ENCODE measurements at regions not wholly inside any gene's neighbourhood (a gene's known extent, or its start where the extent isn't known, plus 50 kb on each side); places are given as distances from the start of the nearest gene placed in this dataset.

DNA sequence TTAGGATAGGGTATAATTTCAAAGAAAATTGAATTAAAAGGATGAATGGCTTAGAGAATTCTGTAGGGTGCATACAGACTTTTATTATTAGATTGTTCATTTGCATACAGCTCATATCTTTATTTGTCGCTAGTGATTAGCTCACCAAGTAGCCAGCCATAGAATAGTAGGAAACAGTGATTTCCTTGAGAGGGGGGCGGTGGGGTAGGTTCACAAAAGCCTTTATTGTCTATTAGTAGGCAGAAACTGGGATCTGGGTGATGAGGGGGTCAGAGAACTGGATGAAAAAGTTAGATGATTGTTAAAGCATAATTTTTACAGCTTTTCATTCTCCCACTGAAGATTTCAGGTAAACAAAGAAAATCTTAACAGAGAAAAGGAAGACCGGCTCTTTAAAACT is 77.6 kb upstream of the RAP2B start (continued):
- no peak for TF ChIP-seq SP1 (CRISPR knock-in tag; conservative IDR thresholded peaks at IDR 0.05)
- no peak for TF ChIP-seq GTF2I (CRISPR knock-in tag; conservative IDR thresholded peaks at IDR 0.05)

DNA sequence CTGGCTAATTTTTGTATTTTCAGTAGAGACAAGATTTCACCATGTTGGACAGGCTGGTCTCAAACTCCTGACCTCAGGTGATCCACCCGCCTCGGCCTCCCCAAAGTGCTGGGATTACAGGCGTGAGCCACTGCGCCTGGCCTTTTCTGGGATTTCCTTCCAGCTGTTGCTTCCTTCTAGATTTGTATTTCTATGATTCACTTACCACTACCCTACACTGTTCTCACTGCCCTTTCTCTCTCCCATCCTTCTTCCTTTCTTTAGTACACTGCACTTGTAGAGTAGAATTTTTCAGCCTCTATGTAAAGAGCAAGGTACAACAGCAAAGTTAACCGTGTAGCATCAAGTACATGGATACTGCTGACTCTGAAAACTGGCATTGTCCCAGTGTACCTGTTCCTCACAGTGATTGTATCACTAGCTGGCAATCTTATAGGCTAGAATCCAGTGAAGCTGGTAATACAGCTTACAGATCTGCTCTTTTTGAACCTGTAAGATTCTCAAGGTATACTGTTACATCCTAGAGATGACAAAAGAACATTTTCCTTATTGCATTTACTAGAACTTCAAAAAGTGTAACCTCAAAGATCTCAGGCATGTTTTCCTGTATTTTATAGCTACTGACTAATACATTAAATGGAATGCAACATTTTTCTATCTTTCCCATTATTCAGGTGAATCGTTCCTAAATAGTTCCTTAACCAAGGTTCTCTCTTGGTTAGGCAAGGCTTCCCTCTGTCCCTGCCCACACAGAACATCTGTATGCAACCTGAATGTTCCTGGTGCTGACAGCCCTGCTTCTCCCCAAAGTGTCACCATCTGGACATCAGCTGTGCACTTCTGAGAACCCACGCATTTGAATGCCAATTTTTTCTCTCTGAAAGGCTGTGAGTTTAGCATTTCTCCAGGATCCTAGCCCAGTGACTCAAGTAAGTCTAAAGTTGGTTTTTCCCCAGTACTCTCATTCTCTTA is 74.1 kb upstream of the RAP2B start:
- DNase-seq (ENCODE audit: low spot score) (no peak), ATAC-seq (no peak)
- H3K27ac Mint-ChIP-seq, result peak overlapping the region; percentile 80; the same call in 1 of the 2 replicates
- H3K4me3 Mint-ChIP-seq, result no peak overlapping the region
- ChIA-PET POLR2A (interaction anchor here (1.2 kb wide), 1 partner anchor 73 kb away, joined by 3 read pairs; no protein-coding TSS in a partner anchor), CTCF (no interaction called here)
- H3K36me3 Mint-ChIP-seq, result no peaks in the 10 kb centered on the region
- peaks cover 65% of the 10 kb centered on the region for H3K4me1 Mint-ChIP-seq
- TF ChIP-seq, protein P1, sequence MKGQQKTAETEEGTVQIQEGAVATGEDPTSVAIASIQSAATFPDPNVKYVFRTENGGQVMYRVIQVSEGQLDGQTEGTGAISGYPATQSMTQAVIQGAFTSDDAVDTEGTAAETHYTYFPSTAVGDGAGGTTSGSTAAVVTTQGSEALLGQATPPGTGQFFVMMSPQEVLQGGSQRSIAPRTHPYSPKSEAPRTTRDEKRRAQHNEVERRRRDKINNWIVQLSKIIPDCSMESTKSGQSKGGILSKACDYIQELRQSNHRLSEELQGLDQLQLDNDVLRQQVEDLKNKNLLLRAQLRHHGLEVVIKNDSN (CRISPR knock-in tag; IDR thresholded peaks at IDR 0.05), result no peak
- TF ChIP-seq HMGA2 (CRISPR knock-in tag; IDR thresholded peaks at IDR 0.05) (no peak), ETV6 (CRISPR knock-in tag; IDR thresholded peaks at IDR 0.05) (no peak), ATF1 (CRISPR knock-in tag; IDR thresholded peaks at IDR 0.05) (no peak), NFYB (CRISPR knock-in tag; conservative IDR thresholded peaks at IDR 0.05; ENCODE audit: low read depth) (no peak), CREM (CRISPR knock-in tag; IDR thresholded peaks at IDR 0.05) (no peak), MYBL2 (CRISPR knock-in tag; IDR thresholded peaks at IDR 0.05) (no peak), ZNF423 (CRISPR knock-in tag; IDR thresholded peaks at IDR 0.05) (no peak), ZNF138 (CRISPR knock-in tag; conservative IDR thresholded peaks at IDR 0.05) (no peak), ZNF396 (CRISPR knock-in tag; IDR thresholded peaks at IDR 0.05; ENCODE audit: borderline replicate concordance) (no peak), OVOL2 (CRISPR knock-in tag; IDR thresholded peaks at IDR 0.05; ENCODE audit: borderline replicate concordance) (no peak)
- TF ChIP-seq, protein P2, sequence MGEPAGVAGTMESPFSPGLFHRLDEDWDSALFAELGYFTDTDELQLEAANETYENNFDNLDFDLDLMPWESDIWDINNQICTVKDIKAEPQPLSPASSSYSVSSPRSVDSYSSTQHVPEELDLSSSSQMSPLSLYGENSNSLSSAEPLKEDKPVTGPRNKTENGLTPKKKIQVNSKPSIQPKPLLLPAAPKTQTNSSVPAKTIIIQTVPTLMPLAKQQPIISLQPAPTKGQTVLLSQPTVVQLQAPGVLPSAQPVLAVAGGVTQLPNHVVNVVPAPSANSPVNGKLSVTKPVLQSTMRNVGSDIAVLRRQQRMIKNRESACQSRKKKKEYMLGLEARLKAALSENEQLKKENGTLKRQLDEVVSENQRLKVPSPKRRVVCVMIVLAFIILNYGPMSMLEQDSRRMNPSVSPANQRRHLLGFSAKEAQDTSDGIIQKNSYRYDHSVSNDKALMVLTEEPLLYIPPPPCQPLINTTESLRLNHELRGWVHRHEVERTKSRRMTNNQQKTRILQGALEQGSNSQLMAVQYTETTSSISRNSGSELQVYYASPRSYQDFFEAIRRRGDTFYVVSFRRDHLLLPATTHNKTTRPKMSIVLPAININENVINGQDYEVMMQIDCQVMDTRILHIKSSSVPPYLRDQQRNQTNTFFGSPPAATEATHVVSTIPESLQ (CRISPR knock-in tag; IDR thresholded peaks at IDR 0.05), result no peak
- TF ChIP-seq, protein P3, sequence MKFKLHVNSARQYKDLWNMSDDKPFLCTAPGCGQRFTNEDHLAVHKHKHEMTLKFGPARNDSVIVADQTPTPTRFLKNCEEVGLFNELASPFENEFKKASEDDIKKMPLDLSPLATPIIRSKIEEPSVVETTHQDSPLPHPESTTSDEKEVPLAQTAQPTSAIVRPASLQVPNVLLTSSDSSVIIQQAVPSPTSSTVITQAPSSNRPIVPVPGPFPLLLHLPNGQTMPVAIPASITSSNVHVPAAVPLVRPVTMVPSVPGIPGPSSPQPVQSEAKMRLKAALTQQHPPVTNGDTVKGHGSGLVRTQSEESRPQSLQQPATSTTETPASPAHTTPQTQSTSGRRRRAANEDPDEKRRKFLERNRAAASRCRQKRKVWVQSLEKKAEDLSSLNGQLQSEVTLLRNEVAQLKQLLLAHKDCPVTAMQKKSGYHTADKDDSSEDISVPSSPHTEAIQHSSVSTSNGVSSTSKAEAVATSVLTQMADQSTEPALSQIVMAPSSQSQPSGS (CRISPR knock-in tag; IDR thresholded peaks at IDR 0.05; ENCODE audit: borderline replicate concordance, low read depth), result no peak
- TF ChIP-seq, protein P4, sequence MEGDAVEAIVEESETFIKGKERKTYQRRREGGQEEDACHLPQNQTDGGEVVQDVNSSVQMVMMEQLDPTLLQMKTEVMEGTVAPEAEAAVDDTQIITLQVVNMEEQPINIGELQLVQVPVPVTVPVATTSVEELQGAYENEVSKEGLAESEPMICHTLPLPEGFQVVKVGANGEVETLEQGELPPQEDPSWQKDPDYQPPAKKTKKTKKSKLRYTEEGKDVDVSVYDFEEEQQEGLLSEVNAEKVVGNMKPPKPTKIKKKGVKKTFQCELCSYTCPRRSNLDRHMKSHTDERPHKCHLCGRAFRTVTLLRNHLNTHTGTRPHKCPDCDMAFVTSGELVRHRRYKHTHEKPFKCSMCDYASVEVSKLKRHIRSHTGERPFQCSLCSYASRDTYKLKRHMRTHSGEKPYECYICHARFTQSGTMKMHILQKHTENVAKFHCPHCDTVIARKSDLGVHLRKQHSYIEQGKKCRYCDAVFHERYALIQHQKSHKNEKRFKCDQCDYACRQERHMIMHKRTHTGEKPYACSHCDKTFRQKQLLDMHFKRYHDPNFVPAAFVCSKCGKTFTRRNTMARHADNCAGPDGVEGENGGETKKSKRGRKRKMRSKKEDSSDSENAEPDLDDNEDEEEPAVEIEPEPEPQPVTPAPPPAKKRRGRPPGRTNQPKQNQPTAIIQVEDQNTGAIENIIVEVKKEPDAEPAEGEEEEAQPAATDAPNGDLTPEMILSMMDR (IDR thresholded peaks at IDR 0.05), result no peak
- TF ChIP-seq, protein P5, sequence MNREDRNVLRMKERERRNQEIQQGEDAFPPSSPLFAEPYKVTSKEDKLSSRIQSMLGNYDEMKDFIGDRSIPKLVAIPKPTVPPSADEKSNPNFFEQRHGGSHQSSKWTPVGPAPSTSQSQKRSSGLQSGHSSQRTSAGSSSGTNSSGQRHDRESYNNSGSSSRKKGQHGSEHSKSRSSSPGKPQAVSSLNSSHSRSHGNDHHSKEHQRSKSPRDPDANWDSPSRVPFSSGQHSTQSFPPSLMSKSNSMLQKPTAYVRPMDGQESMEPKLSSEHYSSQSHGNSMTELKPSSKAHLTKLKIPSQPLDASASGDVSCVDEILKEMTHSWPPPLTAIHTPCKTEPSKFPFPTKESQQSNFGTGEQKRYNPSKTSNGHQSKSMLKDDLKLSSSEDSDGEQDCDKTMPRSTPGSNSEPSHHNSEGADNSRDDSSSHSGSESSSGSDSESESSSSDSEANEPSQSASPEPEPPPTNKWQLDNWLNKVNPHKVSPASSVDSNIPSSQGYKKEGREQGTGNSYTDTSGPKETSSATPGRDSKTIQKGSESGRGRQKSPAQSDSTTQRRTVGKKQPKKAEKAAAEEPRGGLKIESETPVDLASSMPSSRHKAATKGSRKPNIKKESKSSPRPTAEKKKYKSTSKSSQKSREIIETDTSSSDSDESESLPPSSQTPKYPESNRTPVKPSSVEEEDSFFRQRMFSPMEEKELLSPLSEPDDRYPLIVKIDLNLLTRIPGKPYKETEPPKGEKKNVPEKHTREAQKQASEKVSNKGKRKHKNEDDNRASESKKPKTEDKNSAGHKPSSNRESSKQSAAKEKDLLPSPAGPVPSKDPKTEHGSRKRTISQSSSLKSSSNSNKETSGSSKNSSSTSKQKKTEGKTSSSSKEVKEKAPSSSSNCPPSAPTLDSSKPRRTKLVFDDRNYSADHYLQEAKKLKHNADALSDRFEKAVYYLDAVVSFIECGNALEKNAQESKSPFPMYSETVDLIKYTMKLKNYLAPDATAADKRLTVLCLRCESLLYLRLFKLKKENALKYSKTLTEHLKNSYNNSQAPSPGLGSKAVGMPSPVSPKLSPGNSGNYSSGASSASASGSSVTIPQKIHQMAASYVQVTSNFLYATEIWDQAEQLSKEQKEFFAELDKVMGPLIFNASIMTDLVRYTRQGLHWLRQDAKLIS (CRISPR knock-in tag; IDR thresholded peaks at IDR 0.05; ENCODE audit: borderline replicate concordance), result no peak
- TF ChIP-seq, protein P6, sequence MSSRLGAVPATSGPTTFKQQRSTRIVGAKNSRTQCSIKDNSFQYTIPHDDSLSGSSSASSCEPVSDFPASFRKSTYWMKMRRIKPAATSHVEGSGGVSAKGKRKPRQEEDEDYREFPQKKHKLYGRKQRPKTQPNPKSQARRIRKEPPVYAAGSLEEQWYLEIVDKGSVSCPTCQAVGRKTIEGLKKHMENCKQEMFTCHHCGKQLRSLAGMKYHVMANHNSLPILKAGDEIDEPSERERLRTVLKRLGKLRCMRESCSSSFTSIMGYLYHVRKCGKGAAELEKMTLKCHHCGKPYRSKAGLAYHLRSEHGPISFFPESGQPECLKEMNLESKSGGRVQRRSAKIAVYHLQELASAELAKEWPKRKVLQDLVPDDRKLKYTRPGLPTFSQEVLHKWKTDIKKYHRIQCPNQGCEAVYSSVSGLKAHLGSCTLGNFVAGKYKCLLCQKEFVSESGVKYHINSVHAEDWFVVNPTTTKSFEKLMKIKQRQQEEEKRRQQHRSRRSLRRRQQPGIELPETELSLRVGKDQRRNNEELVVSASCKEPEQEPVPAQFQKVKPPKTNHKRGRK (CRISPR knock-in tag; IDR thresholded peaks at IDR 0.05; ENCODE audit: borderline replicate concordance), result no peak
- TF ChIP-seq, protein P7, sequence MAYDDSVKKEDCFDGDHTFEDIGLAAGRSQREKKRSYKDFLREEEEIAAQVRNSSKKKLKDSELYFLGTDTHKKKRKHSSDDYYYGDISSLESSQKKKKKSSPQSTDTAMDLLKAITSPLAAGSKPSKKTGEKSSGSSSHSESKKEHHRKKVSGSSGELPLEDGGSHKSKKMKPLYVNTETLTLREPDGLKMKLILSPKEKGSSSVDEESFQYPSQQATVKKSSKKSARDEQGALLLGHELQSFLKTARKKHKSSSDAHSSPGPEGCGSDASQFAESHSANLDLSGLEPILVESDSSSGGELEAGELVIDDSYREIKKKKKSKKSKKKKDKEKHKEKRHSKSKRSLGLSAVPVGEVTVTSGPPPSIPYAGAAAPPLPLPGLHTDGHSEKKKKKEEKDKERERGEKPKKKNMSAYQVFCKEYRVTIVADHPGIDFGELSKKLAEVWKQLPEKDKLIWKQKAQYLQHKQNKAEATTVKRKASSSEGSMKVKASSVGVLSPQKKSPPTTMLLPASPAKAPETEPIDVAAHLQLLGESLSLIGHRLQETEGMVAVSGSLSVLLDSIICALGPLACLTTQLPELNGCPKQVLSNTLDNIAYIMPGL (CRISPR knock-in tag; IDR thresholded peaks at IDR 0.05), result no peak
- no peaks in the 10 kb centered on the region for H3K27me3 Mint-ChIP-seq (ENCODE audit: low read depth)
- H3K9me3 Mint-ChIP-seq, result no peaks in the 10 kb centered on the region

All from WTC11 (cell line).